ENCODE measurements at regions not wholly inside any gene's neighbourhood (a gene's known extent, or its start where the extent isn't known, plus 50 kb on each side); places are given as distances from the start of the nearest gene placed in this dataset.

DNA sequence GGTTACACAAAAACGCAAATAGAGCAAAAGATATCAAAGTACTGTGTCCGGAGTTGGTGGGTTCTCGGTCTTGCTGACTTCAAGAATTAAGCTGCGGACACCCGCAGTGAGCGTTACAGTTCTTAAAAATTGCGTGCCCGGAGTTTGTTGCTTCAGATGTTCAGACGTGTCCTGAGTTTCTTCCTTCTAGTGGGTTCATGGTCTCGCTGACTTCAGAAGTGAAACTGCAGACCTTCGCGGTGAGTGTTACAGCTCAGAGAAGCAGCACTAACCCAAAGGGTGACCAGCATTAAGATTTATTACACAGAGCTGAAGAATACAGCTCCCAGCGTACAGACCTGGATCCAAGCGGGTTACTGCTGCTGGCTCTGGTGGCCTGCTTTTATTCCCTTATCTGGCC lies 125.7 kb upstream of the TWIST2 start:
- TF ChIP-seq, protein P1, sequence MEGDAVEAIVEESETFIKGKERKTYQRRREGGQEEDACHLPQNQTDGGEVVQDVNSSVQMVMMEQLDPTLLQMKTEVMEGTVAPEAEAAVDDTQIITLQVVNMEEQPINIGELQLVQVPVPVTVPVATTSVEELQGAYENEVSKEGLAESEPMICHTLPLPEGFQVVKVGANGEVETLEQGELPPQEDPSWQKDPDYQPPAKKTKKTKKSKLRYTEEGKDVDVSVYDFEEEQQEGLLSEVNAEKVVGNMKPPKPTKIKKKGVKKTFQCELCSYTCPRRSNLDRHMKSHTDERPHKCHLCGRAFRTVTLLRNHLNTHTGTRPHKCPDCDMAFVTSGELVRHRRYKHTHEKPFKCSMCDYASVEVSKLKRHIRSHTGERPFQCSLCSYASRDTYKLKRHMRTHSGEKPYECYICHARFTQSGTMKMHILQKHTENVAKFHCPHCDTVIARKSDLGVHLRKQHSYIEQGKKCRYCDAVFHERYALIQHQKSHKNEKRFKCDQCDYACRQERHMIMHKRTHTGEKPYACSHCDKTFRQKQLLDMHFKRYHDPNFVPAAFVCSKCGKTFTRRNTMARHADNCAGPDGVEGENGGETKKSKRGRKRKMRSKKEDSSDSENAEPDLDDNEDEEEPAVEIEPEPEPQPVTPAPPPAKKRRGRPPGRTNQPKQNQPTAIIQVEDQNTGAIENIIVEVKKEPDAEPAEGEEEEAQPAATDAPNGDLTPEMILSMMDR (IDR thresholded peaks at IDR 0.05): no peak
- no peak for TF ChIP-seq POLR2A (IDR thresholded peaks at IDR 0.05)
- no peak for TF ChIP-seq EP300 (IDR thresholded peaks at IDR 0.05)
- TF ChIP-seq POLR2AphosphoS5 (IDR thresholded peaks at IDR 0.05): no peak

All from gastroesophageal sphincter (tissue), 3 donors.